DOHH2 (cell line): ENCODE measurements at regions not wholly inside any gene's neighbourhood (a gene's known extent, or its start where the extent isn't known, plus 50 kb on each side); places are given as distances from the start of the nearest gene placed in this dataset.

ENCODE experiments used
- CTCF ChIP-seq: fragments of 200-600 bp; sonication (generic); IDR thresholded peaks from one replicate; pipeline ENCODE4 v1.5.1; 2014; ENCODE audit warnings: antibody characterized with exemption, mild to moderate bottlenecking, low read depth, low read length; ENCODE audit not compliant: poor library complexity, severe bottlenecking
- EZH2phosphoT487 ChIP-seq: fragments of 200-600 bp; sonication (generic); IDR thresholded peaks from 2 replicates; pipeline ENCODE4 v1.6.1; 2017; ENCODE audit warnings: borderline replicate concordance, mild to moderate bottlenecking, antibody characterized with exemption, low read length, moderate library complexity, mixed read lengths

GRCh38 chr7:24025765-24026164 lies 258.2 kb upstream of the NPY start:
- TF ChIP-seq CTCF (no peak), EZH2phosphoT487 (no peak)
